ENCODE measurements at regions not wholly inside any gene's neighbourhood (a gene's known extent, or its start where the extent isn't known, plus 50 kb on each side); places are given as distances from the start of the nearest gene placed in this dataset.

- Histone ChIP-seq H3K27me3 (ENCODE audit: insufficient read depth) (no peaks in the 10 kb centered on the region), H4K20me1 (replicated peaks; ENCODE audit: insufficient read depth) (no peaks in the 10 kb centered on the region), H3K36me3 (ENCODE audit: insufficient read depth) (no peaks in the 10 kb centered on the region), H3K4me2 (no peak overlapping the region), H3K79me2 (replicated peaks; ENCODE audit: insufficient read depth) (no peaks in the 10 kb centered on the region), H2AFZ (no peak overlapping the region), H3F3A (replicated peaks; ENCODE audit: low read depth) (no peaks in the 10 kb centered on the region), H3K9me2 (ENCODE audit: insufficient read depth) (no peaks in the 10 kb centered on the region), H3K27ac (ENCODE audit: low read depth) (no peak overlapping the region), H3K4me3 (no peak overlapping the region), H3K4me1 (ENCODE audit: insufficient read depth) (no peaks in the 10 kb centered on the region)
- no peak overlapping the region for H3K4me3 Mint-ChIP-seq
- no peak for DNase-seq (ENCODE audit: low spot score)
- no peak for TF ChIP-seq ETS1 (IDR thresholded peaks at IDR 0.05)
- TF ChIP-seq, protein P1, sequence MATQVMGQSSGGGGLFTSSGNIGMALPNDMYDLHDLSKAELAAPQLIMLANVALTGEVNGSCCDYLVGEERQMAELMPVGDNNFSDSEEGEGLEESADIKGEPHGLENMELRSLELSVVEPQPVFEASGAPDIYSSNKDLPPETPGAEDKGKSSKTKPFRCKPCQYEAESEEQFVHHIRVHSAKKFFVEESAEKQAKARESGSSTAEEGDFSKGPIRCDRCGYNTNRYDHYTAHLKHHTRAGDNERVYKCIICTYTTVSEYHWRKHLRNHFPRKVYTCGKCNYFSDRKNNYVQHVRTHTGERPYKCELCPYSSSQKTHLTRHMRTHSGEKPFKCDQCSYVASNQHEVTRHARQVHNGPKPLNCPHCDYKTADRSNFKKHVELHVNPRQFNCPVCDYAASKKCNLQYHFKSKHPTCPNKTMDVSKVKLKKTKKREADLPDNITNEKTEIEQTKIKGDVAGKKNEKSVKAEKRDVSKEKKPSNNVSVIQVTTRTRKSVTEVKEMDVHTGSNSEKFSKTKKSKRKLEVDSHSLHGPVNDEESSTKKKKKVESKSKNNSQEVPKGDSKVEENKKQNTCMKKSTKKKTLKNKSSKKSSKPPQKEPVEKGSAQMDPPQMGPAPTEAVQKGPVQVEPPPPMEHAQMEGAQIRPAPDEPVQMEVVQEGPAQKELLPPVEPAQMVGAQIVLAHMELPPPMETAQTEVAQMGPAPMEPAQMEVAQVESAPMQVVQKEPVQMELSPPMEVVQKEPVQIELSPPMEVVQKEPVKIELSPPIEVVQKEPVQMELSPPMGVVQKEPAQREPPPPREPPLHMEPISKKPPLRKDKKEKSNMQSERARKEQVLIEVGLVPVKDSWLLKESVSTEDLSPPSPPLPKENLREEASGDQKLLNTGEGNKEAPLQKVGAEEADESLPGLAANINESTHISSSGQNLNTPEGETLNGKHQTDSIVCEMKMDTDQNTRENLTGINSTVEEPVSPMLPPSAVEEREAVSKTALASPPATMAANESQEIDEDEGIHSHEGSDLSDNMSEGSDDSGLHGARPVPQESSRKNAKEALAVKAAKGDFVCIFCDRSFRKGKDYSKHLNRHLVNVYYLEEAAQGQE (IDR thresholded peaks at IDR 0.05; ENCODE audit: unreplicated experiment), result no peak
- TF ChIP-seq ZNF331 (CRISPR knock-in tag; IDR thresholded peaks at IDR 0.05; ENCODE audit: low read depth), result no peak
- no peak for TF ChIP-seq CREB1 (CRISPR knock-in tag; IDR thresholded peaks at IDR 0.05; ENCODE audit: low read depth)
- TF ChIP-seq POLR2AphosphoS5 (IDR thresholded peaks at IDR 0.05; ENCODE audit: low read depth), result no peak
- no peak for TF ChIP-seq JUNB (IDR thresholded peaks at IDR 0.05; ENCODE audit: unreplicated experiment)
- TF ChIP-seq, protein P2, sequence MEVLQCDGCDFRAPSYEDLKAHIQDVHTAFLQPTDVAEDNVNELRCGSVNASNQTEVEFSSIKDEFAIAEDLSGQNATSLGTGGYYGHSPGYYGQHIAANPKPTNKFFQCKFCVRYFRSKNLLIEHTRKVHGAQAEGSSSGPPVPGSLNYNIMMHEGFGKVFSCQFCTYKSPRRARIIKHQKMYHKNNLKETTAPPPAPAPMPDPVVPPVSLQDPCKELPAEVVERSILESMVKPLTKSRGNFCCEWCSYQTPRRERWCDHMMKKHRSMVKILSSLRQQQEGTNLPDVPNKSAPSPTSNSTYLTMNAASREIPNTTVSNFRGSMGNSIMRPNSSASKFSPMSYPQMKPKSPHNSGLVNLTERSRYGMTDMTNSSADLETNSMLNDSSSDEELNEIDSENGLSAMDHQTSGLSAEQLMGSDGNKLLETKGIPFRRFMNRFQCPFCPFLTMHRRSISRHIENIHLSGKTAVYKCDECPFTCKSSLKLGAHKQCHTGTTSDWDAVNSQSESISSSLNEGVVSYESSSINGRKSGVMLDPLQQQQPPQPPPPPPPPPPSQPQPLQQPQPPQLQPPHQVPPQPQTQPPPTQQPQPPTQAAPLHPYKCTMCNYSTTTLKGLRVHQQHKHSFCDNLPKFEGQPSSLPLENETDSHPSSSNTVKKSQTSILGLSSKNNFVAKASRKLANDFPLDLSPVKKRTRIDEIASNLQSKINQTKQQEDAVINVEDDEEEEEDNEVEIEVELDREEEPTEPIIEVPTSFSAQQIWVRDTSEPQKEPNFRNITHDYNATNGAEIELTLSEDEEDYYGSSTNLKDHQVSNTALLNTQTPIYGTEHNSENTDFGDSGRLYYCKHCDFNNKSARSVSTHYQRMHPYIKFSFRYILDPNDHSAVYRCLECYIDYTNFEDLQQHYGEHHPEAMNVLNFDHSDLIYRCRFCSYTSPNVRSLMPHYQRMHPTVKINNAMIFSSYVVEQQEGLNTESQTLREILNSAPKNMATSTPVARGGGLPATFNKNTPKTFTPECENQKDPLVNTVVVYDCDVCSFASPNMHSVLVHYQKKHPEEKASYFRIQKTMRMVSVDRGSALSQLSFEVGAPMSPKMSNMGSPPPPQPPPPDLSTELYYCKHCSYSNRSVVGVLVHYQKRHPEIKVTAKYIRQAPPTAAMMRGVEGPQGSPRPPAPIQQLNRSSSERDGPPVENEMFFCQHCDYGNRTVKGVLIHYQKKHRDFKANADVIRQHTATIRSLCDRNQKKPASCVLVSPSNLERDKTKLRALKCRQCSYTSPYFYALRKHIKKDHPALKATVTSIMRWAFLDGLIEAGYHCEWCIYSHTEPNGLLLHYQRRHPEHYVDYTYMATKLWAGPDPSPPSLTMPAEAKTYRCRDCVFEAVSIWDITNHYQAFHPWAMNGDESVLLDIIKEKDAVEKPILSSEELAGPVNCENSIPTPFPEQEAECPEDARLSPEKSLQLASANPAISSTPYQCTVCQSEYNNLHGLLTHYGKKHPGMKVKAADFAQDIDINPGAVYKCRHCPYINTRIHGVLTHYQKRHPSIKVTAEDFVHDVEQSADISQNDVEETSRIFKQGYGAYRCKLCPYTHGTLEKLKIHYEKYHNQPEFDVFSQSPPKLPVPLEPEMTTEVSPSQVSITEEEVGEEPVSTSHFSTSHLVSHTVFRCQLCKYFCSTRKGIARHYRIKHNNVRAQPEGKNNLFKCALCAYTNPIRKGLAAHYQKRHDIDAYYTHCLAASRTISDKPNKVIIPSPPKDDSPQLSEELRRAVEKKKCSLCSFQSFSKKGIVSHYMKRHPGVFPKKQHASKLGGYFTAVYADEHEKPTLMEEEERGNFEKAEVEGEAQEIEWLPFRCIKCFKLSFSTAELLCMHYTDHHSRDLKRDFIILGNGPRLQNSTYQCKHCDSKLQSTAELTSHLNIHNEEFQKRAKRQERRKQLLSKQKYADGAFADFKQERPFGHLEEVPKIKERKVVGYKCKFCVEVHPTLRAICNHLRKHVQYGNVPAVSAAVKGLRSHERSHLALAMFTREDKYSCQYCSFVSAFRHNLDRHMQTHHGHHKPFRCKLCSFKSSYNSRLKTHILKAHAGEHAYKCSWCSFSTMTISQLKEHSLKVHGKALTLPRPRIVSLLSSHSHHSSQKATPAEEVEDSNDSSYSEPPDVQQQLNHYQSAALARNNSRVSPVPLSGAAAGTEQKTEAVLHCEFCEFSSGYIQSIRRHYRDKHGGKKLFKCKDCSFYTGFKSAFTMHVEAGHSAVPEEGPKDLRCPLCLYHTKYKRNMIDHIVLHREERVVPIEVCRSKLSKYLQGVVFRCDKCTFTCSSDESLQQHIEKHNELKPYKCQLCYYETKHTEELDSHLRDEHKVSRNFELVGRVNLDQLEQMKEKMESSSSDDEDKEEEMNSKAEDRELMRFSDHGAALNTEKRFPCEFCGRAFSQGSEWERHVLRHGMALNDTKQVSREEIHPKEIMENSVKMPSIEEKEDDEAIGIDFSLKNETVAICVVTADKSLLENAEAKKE (CRISPR knock-in tag; IDR thresholded peaks at IDR 0.05), result no peak
- TF ChIP-seq NANOG (IDR thresholded peaks at IDR 0.05; ENCODE audit: borderline replicate concordance), result no peak
- H3K27me3 Mint-ChIP-seq (ENCODE audit: insufficient read depth, low read depth, poor library complexity), result peaks cover 3% of the 10 kb centered on the region
- H3K36me3 Mint-ChIP-seq (ENCODE audit: low read depth), result peaks cover 4% of the 10 kb centered on the region; the same call in 1 of the 3 replicates
- no peak for ATAC-seq
- no peaks in the 10 kb centered on the region for H3K4me1 Mint-ChIP-seq
- H3K27ac Mint-ChIP-seq, result no peak overlapping the region
- H3K9me3 Mint-ChIP-seq, result peaks cover 17% of the 10 kb centered on the region; the same call in 2 of the 3 replicates
Measured at GRCh38 chr14:82719617-82720016, 1186.0 kb upstream of the SEL1L start.

Data from GM23338 (cell line).